IPS-NIHi11 (cell line): ENCODE measurements at regions not wholly inside any gene's neighbourhood (a gene's known extent, or its start where the extent isn't known, plus 50 kb on each side); places are given as distances from the start of the nearest gene placed in this dataset.

Experiments
- DNase-seq: peaks from one replicate; pipeline ENCODE4 v3.0.0; 2012; ENCODE audit warnings: mixed read lengths, low spot score

DNA sequence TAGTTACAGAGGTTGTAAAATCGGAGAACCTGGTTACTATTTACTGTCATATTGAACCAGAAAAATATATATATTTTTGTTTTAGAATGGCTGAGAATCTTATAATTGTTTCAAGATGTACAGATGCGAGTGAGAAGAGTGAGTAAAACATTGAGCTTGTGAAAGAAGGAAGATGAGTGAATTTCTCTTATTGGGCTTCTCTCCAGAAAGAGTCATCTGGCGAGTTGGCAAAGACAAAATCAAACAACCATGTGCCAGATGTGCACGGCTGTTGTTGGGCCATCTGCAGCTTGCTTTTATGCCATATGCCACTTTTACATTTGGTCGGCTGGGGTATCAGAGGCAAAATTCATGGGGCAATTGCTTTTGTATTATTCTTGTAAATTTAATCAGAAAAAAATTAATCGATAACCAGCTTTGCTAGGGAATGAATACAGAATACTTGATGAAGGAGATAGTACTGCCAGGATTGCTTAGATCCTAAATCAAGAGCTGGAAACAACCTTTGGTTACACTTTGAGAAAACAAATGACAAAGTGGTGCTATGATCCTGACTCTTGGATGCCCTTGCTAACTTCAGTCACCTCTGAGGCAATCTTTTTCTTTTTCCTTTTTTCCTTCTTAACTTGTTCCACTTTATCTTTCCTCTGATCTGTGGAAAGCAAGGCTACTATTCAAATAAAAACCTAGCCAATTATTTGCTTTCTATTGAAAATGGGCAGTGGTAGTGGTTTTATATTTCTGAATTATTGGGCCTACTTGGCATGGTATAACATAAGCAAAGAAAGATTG, 97.1 kb upstream of the GRIK2 start:
- no peak for DNase-seq

- no peak for DNase-seq
Measured at GRCh38 chr6:101302593-101302992, 90.9 kb upstream of the GRIK2 start.

- no peak for DNase-seq
Measured at GRCh38 chr6:101303495-101303894, 90.0 kb upstream of the GRIK2 start.

GRCh38 chr6:101312652-101313051, 80.9 kb upstream of the GRIK2 start:
- DNase-seq: no peak

- DNase-seq: no peak
Measured at GRCh38 chr6:101322921-101323320, 70.6 kb upstream of the GRIK2 start.

DNA sequence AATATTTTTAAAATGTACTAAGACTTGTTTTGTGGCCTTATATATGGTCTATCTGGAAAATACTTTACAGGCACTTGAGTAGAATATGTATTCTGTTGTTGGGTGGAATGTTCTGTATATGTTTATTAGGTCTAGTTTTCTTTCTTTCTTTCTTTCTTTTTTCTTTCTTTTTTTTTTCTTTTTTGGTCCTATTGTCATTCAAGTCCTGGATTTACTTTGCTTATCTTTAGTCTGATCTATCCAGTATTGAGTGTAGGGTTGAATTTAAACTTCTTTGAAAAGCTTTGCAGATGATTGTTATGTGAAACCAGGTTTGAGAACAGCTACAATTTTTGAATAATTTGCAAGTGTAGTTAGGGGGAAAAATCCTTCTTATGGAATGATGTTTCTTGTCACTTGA, 67.1 kb upstream of the GRIK2 start:
- no peak for DNase-seq

DNA sequence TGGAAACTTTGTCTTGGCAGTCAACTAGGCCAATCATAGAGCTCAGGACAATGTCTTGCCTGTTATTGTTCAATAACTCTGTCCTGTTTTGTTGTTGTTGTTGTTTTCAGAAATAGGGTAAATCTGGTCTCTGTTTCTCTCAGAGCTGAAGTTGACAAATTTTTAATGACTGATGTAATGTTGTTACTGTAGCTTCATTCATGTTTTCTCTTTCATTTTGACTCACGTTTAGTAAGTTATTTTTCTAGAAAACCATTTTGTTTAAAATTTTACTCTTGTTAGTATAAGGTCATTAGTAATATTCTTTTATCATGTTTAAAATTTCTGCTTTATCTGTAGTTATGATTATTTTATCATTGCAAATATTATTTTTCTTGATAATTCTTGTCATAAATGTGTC, 51.6 kb upstream of the GRIK2 start:
- no peak for DNase-seq
